HG02759 (cell line): ENCODE measurements at regions not wholly inside any gene's neighbourhood (a gene's known extent, or its start where the extent isn't known, plus 50 kb on each side); places are given as distances from the start of the nearest gene placed in this dataset.
"Not testable (repeated sequence)": the region's sequence is repeated elsewhere in the genome, so short reads cannot be mapped to it uniquely, and the experiment has no call there.

Experiments
- ATAC-seq: cut with Tn5 transposase; IDR thresholded peaks from one replicate; pipeline ENCODE4 v1.9.1; 2021; ENCODE audit warnings: mild to moderate bottlenecking, moderate library complexity; ENCODE audit not compliant: unreplicated experiment

DNA sequence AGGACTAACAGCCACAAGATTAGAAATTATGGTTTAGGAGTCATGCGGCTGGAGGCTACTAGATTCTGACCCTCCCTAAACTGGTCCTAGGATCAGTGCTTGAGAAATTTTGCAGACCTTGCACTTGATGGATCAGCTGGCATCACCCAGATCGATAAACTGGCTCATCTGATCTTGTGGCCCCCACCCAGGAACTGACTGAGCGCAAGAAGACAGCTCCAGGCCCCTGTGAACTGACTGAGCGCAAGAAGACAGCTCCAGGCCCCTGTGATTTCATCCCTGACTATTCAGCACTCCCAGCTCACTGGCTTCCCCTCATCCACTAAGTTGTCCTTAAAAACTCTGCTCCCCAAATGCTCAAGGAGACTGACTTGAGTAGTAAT lies 67.8 kb downstream of the MRPL36 start:
- ATAC-seq = not testable (repeated sequence)

DNA sequence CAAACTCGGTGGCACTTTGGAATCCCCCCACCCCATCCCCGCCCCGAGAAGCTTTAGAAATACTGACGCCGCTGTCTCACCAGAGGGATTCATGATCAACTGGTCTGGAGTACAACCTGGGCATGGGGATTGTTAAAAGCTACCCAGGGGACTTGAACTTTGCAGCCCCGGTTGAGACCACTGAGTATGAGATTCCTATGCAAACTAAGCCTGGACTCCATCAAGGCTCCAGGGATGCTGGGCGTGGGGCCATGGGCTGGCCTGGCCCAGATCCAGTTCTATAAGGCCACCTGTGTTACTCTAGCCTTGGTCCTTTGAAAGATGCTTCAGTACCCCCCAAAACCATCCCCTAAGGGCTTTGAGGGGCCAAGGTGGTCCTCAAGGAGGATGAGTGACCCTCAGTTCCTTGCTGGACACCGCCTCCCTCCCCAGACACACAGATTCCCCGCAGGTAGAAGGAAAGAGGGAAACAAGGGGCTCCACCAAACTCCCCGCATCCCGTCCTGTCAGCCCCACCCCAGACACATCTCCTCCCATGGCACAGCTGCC lies 68.5 kb downstream of the MRPL36 start:
- no peak for ATAC-seq

DNA sequence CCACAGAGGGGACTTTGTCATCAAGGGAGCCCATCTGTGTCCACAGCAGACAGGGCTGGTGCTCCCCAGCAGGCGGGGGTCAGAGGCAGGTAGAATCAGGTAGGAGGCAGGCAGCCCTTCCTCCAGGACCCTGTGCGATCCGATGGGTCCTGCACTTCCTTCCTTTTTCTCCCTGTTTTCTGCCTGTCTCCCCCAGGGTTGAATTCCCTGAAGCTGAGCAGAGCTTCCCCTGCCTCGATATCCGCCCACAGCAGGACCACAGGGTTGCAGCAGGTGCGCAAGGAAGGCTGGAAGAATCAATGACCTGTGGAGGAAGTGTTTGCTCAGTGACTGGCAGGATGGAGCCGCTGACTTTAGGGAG lies 69.2 kb downstream of the MRPL36 start:
- ATAC-seq = no peak

DNA sequence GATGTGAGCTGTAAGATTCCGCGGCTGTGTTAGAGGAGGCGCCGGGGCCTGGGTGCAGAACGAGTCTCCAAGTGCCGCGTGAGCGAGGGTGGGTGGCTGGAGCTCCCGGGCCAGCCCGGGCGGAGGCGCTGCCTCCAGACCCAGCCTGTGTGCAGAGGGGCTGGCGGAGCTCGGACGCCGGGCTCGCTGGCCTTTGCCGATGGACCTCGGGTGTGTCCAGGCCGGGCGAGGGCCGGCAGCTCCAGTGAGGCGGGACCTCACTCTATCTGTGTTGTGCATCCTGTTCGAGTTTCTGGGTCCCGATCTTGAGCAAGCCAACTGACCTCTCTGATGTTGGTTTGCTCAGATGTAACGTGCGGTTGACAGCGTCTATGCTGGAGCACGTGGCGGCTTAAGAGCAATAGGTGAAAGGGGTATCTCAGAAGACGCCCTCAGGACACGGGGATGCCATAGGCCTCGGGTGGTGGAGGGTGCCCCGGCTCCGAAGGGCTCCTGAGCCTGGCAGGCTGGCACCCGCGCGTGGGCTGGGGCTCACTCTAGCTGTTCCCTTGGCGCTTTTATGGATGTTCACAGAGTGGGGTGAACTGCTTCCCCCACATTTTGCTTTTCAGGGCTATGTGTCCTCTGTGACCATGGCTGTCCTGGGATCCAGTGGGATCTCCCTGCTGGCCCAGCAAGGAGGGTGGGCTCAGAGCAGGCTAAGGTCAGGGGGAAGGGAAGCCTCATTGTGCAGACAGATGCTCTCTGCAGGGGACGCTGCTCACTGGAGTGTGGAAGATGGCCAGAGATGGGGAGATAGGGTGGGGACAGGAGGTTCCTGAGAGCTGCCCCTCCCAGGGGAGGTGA lies 69.8 kb downstream of the MRPL36 start:
- no peak for ATAC-seq

DNA sequence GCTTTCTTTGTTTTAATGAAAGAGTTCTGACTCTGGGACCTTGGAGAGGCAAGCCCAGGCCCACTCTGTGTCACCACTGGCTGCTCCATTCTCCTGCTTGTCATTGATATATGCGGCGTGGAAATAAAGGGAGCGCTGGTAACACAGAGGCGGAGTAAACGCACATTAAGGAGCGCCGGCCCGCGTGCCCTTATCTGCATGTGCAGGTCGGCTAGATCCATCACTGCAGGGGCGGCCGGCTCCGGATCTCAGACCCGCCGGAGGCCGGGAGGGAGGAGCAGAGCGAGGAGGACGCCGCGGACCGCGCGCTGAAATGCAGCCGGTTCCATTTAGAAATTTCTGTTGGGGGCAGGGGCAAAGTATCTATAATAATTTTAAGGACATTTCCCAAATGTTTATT lies 70.8 kb downstream of the MRPL36 start:
- no peak for ATAC-seq

DNA sequence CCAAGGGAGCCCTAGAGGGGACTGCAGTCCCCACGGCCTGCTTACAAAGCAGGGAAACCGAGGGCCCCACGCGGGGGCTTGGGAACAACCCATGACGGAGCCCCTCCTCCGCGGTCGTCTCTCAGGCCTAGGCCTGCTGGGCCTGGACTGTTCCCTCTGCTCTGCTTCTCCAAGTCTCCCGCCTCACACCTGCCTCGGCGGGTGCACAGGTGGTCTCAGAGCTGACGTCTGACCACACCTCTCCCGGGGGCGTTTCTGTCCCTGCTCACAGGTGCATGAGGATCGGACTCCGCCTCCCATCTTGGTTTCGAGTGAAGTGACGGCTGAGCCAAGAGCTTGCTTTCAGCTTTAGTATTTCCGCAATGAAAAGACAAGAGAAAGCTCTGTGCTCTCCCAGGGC lies 72.1 kb downstream of the MRPL36 start:
- ATAC-seq = no peak

DNA sequence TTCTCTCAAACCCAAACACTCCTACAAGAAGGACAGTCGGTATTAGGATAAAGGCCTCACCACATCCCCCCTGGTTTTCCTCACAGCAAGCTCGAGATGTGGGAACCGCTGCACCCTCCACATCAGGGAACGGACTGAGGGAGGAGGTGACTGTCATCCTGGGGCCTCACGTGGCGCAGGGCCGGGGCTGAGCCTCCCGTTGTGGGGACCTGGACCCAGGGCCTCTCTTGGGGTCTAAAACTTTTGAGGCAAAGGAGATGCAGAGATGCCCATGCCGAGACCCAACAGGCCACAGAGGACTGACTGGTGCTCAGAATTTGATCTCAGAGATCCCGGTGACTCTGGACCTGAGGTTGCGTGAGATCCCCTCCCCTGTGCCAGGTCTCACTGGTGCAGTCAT lies 72.7 kb downstream of the MRPL36 start:
- no peak for ATAC-seq

DNA sequence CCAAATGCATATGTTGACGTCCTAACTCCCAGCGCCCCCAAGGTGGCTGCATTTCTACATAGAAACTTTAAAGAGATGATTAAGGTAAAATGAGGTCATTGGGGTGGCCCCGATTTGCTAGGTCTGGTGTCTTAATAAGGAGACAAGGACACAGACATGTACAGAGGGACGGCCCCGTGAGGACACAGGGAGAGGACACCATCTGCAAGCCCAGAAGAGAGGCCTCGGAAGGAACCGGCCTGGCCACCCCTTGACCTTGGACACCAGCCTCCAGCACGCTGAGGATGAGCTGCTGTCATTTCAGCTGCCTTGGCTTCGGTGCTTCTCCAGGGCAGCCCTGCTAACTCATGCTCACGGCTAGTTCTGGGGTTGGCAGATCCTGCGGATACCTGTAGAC lies 73.2 kb downstream of the MRPL36 start:
- ATAC-seq = no peak

DNA sequence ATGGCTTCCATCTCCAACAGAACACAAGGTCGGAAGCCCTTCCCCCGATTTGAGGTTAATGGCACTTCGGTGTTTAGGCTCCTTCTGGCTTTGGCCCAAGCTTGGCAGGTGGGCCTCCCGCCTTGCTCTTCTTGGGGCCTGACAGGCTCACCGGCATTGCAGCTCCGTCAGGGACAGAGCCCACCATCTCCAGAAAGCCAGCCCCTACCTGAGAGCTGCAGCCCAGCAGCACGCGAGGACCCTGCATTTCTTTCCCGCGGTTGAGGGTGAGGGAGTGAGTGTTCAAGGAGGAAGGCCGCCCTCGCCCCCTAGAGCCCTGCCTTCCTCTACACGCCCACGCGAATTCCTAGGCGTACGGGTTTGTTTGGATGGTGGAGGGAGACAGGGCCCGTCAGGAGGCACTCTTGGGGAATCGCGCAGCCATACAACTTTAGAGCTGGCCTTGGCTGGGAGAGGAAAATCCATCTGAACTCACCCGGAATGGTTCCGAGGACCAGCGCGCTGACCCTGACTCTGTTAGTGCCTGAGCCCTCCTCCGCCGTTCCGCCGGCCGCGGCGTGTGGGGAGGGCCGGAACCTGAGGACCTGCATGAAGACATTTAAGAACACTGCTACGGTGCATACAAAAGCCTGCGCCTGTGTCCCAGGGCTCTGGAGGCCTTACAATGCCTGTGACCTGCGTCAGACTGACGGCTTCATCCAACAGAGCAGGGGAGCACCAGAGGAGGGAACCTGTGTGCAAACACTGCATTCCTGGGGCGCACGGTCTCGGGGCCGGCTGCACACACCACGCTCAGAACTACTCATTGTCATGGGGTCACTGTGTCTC lies 73.8 kb downstream of the MRPL36 start:
- ATAC-seq = no peak

DNA sequence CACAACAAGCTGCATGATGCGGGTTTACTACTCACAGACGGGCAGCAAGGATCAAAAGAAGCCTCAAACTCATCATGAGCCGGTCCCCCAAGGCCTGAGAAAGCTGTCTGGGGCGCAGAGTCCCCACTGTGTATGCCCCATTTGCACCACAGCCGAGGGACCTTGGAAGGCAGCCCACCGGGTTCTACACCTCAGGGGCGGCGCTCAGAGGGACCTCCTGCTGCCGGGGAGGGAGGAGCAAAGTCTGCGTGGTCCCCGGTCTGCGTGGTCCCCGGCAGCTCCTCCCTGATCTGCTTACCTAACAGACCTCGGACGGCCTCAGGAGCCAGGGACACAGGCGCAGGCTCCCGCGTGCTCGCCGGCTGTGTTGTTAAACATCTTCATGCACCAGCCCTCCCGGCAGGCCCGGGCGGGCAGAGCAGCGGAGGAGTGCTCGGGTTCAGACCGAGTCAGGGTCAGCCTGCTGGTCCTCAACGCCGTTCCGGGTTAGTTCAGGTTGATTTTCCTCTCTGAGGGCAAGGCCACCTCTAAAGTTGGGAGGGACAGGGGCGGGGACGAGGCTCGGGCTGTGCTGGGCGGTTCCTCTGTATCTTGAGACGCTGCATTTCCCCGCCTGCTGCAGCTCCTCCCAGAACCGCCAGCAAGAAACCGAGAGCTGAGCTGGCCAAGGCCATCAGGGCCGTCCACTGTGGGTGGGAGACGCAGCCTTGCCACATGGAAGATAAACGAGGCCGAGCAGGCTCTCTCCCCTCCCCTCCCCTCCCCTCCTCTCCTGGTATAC lies 74.6 kb downstream of the MRPL36 start:
- ATAC-seq = no peak

DNA sequence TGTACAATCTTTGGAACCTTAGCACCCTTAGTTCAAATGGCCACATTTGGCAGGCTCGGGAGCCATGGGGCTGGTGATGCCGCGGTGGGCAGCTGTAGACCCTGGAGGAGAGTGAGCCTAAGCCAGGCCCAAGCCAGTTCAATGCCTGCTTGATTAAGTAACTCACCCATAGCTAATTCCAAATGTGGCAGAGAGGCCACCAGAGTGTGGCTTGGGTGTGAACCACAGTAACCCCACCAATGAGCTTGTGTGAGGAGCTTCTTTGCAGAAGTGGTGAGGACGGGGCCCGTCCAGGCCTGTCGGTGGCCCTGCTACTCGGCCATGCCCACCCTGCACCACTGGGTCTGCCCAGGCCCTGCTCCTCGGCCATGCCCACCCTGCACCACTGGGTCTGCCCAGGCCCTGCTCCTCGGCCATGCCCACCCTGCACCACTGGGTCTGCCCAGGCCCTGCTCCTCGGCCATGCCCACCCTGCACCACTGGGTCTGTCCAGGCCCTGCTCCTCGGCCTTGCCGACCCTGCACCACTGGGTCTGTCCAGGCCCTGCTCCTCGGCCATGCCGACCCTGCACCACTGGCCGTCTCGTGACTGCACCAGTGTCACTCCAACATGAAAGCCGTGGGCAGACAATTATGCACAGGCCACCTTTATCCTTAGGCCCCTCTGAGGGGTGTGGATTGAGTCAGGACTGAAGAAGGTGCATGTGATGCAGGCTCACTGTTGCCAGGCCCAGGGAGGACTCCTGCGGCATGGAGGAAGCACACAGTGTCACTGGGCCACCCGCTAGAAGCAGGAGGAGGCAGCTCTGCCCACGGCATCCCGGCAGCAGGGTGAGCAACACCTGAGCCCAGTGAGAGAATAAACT lies 75.4 kb downstream of the MRPL36 start:
- ATAC-seq = no peak

DNA sequence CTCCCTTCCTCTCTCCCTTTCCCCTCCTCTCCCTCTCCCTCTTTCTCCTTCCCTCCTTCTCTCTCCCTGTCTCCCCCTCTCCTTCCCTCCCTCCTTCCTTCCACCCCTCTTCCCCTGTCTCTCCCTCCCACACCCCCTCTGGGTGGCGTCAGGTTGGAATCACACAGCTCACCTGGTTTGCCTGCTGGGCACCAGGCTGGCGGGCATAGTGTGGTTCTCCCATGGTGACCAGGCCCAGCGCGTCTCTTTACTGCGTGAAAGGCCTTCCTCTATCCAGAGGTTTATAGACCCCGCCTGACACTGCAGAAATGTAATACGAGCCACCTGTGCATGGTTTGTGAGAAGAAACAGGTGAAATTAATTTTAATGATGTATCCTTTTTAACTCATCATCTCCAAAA lies 76.2 kb downstream of the MRPL36 start:
- no peak for ATAC-seq

DNA sequence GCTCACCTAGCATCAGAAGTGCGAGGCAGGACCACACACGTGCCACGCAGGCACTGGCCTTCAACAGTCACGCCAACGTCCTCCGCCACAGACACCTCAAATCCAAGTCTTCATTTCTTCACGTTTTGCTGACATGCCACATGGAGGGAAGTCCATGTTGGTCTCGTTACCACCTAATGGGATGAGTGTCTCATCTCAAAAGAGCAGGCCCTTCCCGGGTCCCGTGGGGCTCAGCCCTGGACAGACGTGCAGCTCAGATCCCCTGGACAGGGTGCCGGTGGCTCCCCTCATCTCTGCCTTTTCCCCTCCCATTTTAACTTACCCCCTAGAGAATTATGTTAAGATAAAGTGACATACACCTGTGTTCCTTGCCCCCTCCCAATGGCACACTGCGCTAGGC lies 76.8 kb downstream of the MRPL36 start:
- no peak for ATAC-seq

DNA sequence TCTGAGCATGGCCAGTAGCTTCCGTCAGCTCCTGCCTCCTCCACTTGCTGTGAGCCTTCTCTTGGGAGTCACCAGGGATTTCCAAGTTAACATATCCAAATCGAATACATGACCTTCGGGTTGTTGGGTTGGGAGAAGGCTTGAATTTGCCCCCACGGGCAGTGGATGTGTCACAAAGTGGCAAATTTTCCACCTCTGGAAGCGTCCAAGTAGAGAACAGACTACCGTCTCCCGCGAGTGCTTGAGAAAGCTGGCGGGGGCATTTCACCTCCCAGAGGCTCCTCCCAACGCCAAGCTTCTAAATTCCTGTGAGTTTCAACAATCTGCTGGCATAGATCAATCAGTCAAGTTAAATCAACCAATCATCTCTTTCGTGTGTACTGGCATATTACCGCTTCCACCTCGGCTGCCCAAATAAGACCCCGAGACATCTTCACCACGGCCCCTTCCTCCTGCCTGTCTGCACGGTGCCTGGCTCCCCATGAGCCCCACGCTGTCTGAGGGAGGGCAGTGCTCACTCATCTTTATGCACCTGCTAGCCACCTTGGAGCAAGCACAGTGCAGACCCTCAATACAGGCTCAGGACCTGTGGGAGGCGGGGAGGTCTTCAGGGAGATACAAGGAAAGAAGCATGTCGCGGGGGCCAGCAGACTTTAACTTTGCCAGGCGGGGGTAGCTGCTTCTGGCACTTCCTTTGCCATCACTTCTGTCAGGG lies 79.1 kb downstream of the MRPL36 start:
- ATAC-seq = no peak

DNA sequence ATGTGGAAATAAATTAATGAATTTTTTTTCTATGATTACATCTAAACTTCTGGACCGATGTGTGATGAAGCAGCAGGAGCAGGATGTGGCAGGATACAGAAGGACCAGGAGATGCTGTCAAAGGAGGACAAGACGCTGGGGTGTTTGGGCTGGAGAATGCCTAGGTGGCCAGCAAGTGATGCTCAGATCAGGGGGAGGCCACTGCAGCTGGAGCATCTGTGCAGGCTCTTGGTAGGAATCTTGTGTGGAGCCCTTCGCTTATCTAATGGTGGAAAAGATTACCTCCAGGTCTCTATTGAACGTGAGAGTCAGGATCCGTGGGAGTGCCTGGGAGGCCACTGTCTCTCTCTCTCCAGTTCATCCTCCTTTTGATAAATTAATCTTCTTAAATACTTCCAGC lies 79.8 kb downstream of the MRPL36 start:
- no peak for ATAC-seq

DNA sequence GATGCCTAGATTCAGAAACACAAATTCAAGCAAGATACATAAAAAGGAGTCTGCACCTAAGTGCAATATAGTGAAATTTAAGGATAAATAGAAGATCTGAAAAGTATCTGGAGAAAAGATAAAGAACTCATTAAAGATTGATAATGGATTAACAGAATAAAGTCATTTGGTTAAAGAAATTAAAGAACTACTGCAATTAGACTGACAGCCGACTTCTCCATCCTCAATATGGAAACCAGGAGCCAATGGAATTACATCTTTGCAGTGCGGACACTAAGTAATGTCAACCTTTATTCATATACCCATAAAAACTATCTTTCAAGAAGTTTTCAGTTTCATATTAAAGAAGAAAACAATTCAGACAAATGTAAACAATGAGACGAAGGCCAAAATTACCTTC lies 81.0 kb downstream of the MRPL36 start:
- ATAC-seq = no peak

DNA sequence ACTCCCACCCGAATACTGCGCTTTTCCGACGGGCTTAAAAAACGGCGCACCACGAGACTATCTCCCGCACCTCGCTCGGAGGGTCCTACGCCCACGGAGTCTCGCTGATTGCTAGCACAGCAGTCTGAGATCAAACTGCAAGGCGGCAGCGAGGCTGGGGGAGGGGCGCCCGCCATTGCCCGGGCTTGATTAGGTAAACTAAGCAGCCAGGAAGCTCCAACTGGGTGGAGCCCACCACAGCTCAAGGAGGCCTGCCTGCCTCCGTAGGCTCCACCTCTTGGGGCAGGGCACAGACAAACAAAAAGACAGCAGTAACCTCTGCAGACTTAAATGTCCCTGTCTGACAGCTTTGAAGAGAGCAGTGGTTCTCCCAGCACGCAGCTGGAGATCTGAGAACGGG lies 89.5 kb downstream of the MRPL36 start:
- ATAC-seq = not testable (repeated sequence)

DNA sequence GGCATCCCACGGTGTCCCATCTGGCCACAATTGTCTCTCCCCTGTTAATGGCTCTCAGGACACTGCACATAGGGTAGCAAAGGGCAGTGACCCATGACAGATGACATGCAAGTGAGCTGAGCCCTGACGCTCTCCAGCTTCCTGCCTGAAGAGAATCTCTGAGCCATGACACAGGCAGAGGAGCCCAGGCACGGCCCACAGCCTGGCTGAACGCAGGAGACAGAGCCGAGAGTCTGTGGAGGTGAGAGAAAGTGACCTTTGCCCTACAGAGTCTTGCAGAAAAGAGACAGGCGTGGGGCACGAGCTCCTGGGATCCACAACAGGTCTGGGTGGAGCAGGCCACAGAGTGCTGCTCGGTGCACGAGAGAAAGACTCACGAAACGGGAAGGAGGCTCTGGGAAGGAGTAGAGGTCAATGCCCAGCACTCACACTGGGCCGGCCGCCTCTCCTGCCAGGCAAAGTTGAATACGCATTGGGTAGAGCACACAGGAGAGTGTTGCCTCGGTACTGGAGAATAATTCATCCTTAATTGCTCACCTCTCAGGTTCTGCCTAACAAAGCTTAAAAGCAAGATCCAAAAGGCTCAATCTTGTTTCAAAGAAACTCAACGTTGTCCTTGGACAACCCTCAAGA lies 90.3 kb downstream of the MRPL36 start:
- no peak for ATAC-seq

DNA sequence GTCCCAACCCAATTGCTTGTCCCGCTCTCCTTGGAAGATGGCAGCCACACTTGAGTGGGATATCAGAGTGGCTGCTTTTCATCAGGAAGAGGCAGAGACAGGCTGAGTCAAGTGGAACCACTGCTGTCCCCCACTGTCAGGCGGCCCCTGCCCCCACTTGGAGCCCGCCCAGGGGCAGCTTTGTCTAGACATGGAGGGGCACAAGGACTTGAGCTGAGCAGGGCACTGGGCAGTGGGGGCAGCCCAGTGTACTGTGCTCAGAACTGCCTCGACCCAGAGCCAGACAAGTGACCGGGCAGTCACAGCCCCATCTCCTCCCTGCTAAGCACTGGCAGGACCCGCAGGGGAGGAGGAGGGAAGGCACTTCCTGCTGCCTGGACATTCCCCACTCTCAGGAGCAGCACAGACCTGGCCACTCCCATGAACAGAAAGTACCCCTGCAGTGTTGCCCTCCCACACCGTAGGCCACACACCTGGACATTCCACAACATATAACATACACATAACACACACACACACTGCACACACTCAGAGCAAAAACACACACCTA lies 91.0 kb downstream of the MRPL36 start:
- no peak for ATAC-seq
